ENCODE measurements at regions not wholly inside any gene's neighbourhood (a gene's known extent, or its start where the extent isn't known, plus 50 kb on each side); places are given as distances from the start of the nearest gene placed in this dataset.
"Not testable (repeated sequence)": the region's sequence is repeated elsewhere in the genome, so short reads cannot be mapped to it uniquely, and the experiment has no call there.

GRCh38 chrX:113906168-113906567, 677.7 kb upstream of the HTR2C start:
- no peak for DNase-seq

GRCh38 chrX:113892891-113893290, 691.0 kb upstream of the HTR2C start:
- no peak for DNase-seq

GRCh38 chrX:113892401-113892800, 691.5 kb upstream of the HTR2C start:
- no peak for DNase-seq

- no peak for DNase-seq
Observed at GRCh38 chrX:113873056-113873455, 710.8 kb upstream of the HTR2C start.

- DNase-seq: no peak
Observed at GRCh38 chrX:113868711-113869110, 715.2 kb upstream of the HTR2C start.

GRCh38 chrX:113868177-113868576, 715.7 kb upstream of the HTR2C start:
- no peak for DNase-seq

GRCh38 chrX:113849408-113849807, 734.5 kb upstream of the HTR2C start:
- DNase-seq: no peak

GRCh38 chrX:113833096-113834055, 750.5 kb upstream of the HTR2C start:
- DNase-seq: no peak

GRCh38 chrX:113828470-113828869, 755.4 kb upstream of the HTR2C start:
- DNase-seq: no peak

- DNase-seq: no peak
Observed at GRCh38 chrX:113818346-113818745, 765.5 kb upstream of the HTR2C start.

GRCh38 chrX:113804819-113805218, 779.1 kb upstream of the HTR2C start:
- DNase-seq: no peak

- no peak for DNase-seq
Observed at GRCh38 chrX:113804291-113804690, 779.6 kb upstream of the HTR2C start.

- DNase-seq: no peak
Observed at GRCh38 chrX:113802837-113803236, 781.0 kb upstream of the HTR2C start.

- no peak for DNase-seq
Observed at GRCh38 chrX:113800955-113801354, 782.9 kb upstream of the HTR2C start.

- DNase-seq: no peak
Observed at GRCh38 chrX:113793563-113793962, 790.3 kb upstream of the HTR2C start.

- DNase-seq: no peak
Observed at GRCh38 chrX:113790987-113791386, 792.9 kb upstream of the HTR2C start.

GRCh38 chrX:113784754-113785153, 799.1 kb upstream of the HTR2C start:
- not testable (repeated sequence) for DNase-seq

GRCh38 chrX:113770806-113771205, 813.1 kb upstream of the HTR2C start:
- no peak for DNase-seq

GRCh38 chrX:113770071-113770470, 813.8 kb upstream of the HTR2C start:
- no peak for DNase-seq

- no peak for DNase-seq
Observed at GRCh38 chrX:113759422-113759821, 824.5 kb upstream of the HTR2C start.

GRCh38 chrX:113747274-113747973, 836.5 kb upstream of the HTR2C start:
- DNase-seq: no peak

GRCh38 chrX:113743069-113743468, 840.8 kb upstream of the HTR2C start:
- no peak for DNase-seq

GRCh38 chrX:113741744-113742143, 842.1 kb upstream of the HTR2C start:
- no peak for DNase-seq

GRCh38 chrX:113728937-113729336, 854.9 kb upstream of the HTR2C start:
- DNase-seq: no peak

Data from T-helper 1 cell (primary cell).